ENCODE measurements at regions not wholly inside any gene's neighbourhood (a gene's known extent, or its start where the extent isn't known, plus 50 kb on each side); places are given as distances from the start of the nearest gene placed in this dataset.

- POLR2A ChIA-PET = no interaction called here
- no peak for DNase-seq (ENCODE audit: extremely low spot score)
- CTCF ChIA-PET = no interaction called here
- TF ChIP-seq ELF4 (IDR thresholded peaks at IDR 0.05) = no peak
These were observed 141.0 kb downstream of the TNFSF18 start for GRCh38 chr1:172909606-172910326.

- no peak for TF ChIP-seq CTBP1 (IDR thresholded peaks at IDR 0.05; ENCODE audit: borderline replicate concordance)
- no peak for TF ChIP-seq LEF1 (IDR thresholded peaks at IDR 0.05; ENCODE audit: borderline replicate concordance)
- TF ChIP-seq ARNT (IDR thresholded peaks at IDR 0.05) = no peak
- TF ChIP-seq ELF4 (IDR thresholded peaks at IDR 0.05) = no peak
- TF ChIP-seq TARDBP (IDR thresholded peaks at IDR 0.05) = no peak
- TF ChIP-seq SUZ12 (IDR thresholded peaks at IDR 0.05) = no peak
- no peak for TF ChIP-seq BHLHE40 (IDR thresholded peaks at IDR 0.05; ENCODE audit: borderline replicate concordance)
- TF ChIP-seq FOXM1 (IDR thresholded peaks at IDR 0.05; ENCODE audit: borderline replicate concordance) = no peak
- no peak for TF ChIP-seq L3MBTL2 (conservative IDR thresholded peaks at IDR 0.05)
- TF ChIP-seq FOXA1 (IDR thresholded peaks at IDR 0.05) = no peak
- TF ChIP-seq FOXK2 (IDR thresholded peaks at IDR 0.05) = no peak
- TF ChIP-seq HDGF (IDR thresholded peaks at IDR 0.05; ENCODE audit: borderline replicate concordance) = no peak
- TF ChIP-seq SP1 (IDR thresholded peaks at IDR 0.05) = no peak
- TF ChIP-seq NFRKB (IDR thresholded peaks at IDR 0.05) = no peak
- TF ChIP-seq ZNF384 (IDR thresholded peaks at IDR 0.05) = no peak
- TF ChIP-seq, protein P1, sequence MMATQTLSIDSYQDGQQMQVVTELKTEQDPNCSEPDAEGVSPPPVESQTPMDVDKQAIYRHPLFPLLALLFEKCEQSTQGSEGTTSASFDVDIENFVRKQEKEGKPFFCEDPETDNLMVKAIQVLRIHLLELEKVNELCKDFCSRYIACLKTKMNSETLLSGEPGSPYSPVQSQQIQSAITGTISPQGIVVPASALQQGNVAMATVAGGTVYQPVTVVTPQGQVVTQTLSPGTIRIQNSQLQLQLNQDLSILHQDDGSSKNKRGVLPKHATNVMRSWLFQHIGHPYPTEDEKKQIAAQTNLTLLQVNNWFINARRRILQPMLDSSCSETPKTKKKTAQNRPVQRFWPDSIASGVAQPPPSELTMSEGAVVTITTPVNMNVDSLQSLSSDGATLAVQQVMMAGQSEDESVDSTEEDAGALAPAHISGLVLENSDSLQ (IDR thresholded peaks at IDR 0.05) = no peak
- ChIA-PET POLR2A (no interaction called here), CTCF (no interaction called here)
- no peak for DNase-seq (ENCODE audit: extremely low spot score)
These were observed 137.9 kb downstream of the TNFSF18 start for GRCh38 chr1:172912765-172913260.

DNA sequence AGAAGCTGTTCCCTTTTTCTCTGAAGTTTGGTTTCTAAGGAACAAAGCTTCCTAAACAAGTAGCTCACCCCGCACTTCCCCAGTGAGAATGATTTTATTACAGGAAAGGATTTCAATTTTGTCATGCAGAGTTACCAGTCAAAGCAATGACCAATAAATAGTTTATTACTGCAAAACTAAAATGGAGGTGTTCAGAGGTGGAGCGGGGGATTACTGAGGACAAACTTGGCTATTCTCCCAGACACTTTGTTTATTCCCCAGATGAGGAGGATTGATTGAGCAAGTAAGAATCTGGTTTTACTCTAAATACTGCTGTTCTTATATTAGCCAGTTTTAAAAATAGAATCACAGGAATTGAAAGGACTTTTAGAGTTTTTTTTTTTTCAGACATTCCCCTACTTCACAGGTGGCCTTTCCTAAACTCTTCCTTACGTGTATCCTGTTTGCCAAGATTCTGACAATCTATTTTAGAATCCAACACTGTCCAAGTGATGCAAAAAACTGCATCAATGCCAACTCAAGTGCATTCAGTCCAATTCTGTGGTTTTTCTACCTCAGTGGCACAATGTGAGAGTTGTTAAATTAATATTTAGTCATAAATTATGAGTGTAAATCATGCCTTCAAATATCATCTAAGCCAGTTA, 136.1 kb downstream of the TNFSF18 start:
- CTCF ChIA-PET = no interaction called here
- TF ChIP-seq HDGF (IDR thresholded peaks at IDR 0.05; ENCODE audit: borderline replicate concordance) (no peak), L3MBTL2 (conservative IDR thresholded peaks at IDR 0.05) (no peak), FOXA1 (IDR thresholded peaks at IDR 0.05) (no peak)
- no peak for DNase-seq (ENCODE audit: extremely low spot score)
- POLR2A ChIA-PET = no interaction called here

DNA sequence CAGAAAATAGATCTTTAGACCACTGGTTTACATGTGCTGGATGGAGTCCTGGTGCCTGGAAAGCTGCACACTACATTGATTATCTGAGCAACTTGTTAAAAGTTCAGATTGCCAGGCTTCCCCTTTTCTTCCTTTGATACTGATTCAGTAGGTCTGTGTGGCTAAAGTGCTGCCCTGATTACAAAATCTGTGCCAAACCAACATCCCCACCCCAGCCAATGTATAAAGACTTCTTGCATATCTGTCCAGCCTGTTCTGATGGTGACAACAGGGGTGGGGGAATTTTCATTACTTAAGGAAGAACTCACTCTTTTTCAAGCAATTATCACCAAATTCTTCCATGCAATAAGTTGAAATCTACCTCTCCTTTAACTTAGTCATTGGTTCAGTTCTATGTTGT, 135.5 kb downstream of the TNFSF18 start:
- DNase-seq (ENCODE audit: extremely low spot score) = no peak
- no peak for TF ChIP-seq SUZ12 (IDR thresholded peaks at IDR 0.05)
- TF ChIP-seq ZNF384 (IDR thresholded peaks at IDR 0.05) = no peak
- no peak for TF ChIP-seq TARDBP (IDR thresholded peaks at IDR 0.05)
- no peak for TF ChIP-seq CTBP1 (IDR thresholded peaks at IDR 0.05; ENCODE audit: borderline replicate concordance)
- TF ChIP-seq SP1 (IDR thresholded peaks at IDR 0.05) = no peak
- TF ChIP-seq, protein P1 (IDR thresholded peaks at IDR 0.05) = no peak
- no peak for TF ChIP-seq LEF1 (IDR thresholded peaks at IDR 0.05; ENCODE audit: borderline replicate concordance)
- no peak for TF ChIP-seq ARNT (IDR thresholded peaks at IDR 0.05)
- TF ChIP-seq HDGF (IDR thresholded peaks at IDR 0.05; ENCODE audit: borderline replicate concordance) = no peak
- no peak for TF ChIP-seq FOXM1 (IDR thresholded peaks at IDR 0.05; ENCODE audit: borderline replicate concordance)
- TF ChIP-seq NFRKB (IDR thresholded peaks at IDR 0.05) = no peak
- POLR2A ChIA-PET = no interaction called here
- CTCF ChIA-PET = no interaction called here

DNA sequence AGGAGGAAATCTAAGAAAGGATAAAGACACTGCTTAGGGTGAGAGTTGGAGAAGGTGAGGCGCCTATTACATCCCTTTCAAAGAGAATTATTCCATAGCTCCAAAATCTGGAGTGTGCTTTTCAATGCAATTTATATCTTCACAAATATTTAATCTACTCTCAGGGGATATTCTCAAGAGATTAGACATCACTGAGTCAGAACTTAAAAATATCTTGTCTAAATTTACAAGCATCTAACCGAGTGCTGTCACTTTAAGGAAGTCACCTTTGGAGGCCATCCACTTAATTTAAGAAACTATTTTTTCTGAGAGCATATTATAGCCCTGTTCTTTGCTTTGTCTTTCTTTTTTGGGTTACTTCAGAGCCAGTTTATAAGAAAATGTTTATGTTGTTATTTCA, 134.6 kb downstream of the TNFSF18 start:
- ChIA-PET CTCF (no interaction called here), POLR2A (no interaction called here)
- TF ChIP-seq NFRKB (IDR thresholded peaks at IDR 0.05) (no peak), FOXM1 (IDR thresholded peaks at IDR 0.05; ENCODE audit: borderline replicate concordance) (no peak), ELF4 (IDR thresholded peaks at IDR 0.05) (no peak), TARDBP (IDR thresholded peaks at IDR 0.05) (no peak), FOXK2 (IDR thresholded peaks at IDR 0.05) (no peak), BHLHE40 (IDR thresholded peaks at IDR 0.05; ENCODE audit: borderline replicate concordance) (no peak), ZNF384 (IDR thresholded peaks at IDR 0.05) (no peak), HDGF (IDR thresholded peaks at IDR 0.05; ENCODE audit: borderline replicate concordance) (no peak), LEF1 (IDR thresholded peaks at IDR 0.05; ENCODE audit: borderline replicate concordance) (no peak), SP1 (IDR thresholded peaks at IDR 0.05) (no peak), L3MBTL2 (conservative IDR thresholded peaks at IDR 0.05) (no peak), CTBP1 (IDR thresholded peaks at IDR 0.05; ENCODE audit: borderline replicate concordance) (no peak), SUZ12 (IDR thresholded peaks at IDR 0.05) (no peak), FOXA1 (IDR thresholded peaks at IDR 0.05) (no peak), ARNT (IDR thresholded peaks at IDR 0.05) (no peak)
- TF ChIP-seq, protein P1 (IDR thresholded peaks at IDR 0.05) = no peak
- DNase-seq (ENCODE audit: extremely low spot score) = no peak

DNA sequence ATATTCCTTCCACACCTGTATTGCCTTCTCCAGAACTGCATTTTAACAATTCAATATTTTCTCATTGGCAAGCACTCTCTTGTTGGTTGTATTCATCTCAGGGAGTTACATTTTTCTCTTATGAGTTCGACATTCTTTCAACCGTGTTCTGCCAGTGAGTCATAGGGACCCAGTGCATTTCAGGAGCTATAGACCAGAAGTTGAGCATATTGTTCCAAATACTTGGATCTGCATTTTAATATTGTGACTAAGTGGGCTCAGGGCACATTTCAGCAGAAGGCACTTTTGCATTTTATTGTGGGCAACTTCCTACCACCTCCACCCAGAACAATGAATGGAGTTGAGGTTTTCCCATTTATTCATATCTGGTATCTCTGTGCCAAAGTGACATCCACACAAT, 132.8 kb downstream of the TNFSF18 start:
- ChIA-PET CTCF (no interaction called here), POLR2A (no interaction called here)
- no peak for TF ChIP-seq SP1 (IDR thresholded peaks at IDR 0.05)
- TF ChIP-seq BHLHE40 (IDR thresholded peaks at IDR 0.05; ENCODE audit: borderline replicate concordance) = no peak
- no peak for TF ChIP-seq L3MBTL2 (conservative IDR thresholded peaks at IDR 0.05)
- no peak for TF ChIP-seq FOXK2 (IDR thresholded peaks at IDR 0.05)
- no peak for TF ChIP-seq NFRKB (IDR thresholded peaks at IDR 0.05)
- no peak for TF ChIP-seq ELF4 (IDR thresholded peaks at IDR 0.05)
- TF ChIP-seq, protein P1 (IDR thresholded peaks at IDR 0.05) = no peak
- TF ChIP-seq ARNT (IDR thresholded peaks at IDR 0.05) = no peak
- DNase-seq (ENCODE audit: extremely low spot score) = no peak

Data from HEK293T (cell line).